GM23338 (cell line): ENCODE measurements at regions not wholly inside any gene's neighbourhood (a gene's known extent, or its start where the extent isn't known, plus 50 kb on each side); places are given as distances from the start of the nearest gene placed in this dataset.
"Not testable (repeated sequence)": the region's sequence is repeated elsewhere in the genome, so short reads cannot be mapped to it uniquely, and the experiment has no call there.

Experiments
- ATAC-seq: fragments of 200-7000 bp; cut with Tn5 transposase; 3 replicates; pipeline ENCODE4 v1.9.1; 2020
- DNase-seq: peaks from one replicate; pipeline ENCODE4 v3.0.0-alpha.2; 2015; ENCODE audit warnings: low spot score
- H2AFZ ChIP-seq: fragments of 200-600 bp; sonication (generic); 2 replicates; pipeline ENCODE4 v1.8.0; 2016; ENCODE audit warnings: antibody characterized with exemption, mild to moderate bottlenecking, moderate library complexity
- H3F3A ChIP-seq: fragments of 200-600 bp; sonication (generic); replicated peaks from 2 replicates; pipeline ENCODE4 v1.8.0; 2017; ENCODE audit warnings: antibody characterized with exemption, mixed run types, low read depth
- H3K27ac ChIP-seq: fragments of 200-600 bp; sonication (generic); 2 replicates; pipeline ENCODE4 v1.6.1; 2016; ENCODE audit warnings: low read depth
- H3K27me3 ChIP-seq: fragments of 200-600 bp; sonication (generic); 2 replicates; pipeline ENCODE4 v1.8.0; 2016; ENCODE audit warnings: mild to moderate bottlenecking, mixed run types, moderate library complexity; ENCODE audit not compliant: insufficient read depth
- H3K36me3 ChIP-seq: fragments of 200-600 bp; sonication (generic); 2 replicates; pipeline ENCODE4 v1.8.0; 2016; ENCODE audit warnings: mild to moderate bottlenecking; ENCODE audit not compliant: insufficient read depth
- H3K4me1 ChIP-seq: fragments of 200-600 bp; sonication (generic); 2 replicates; pipeline ENCODE4 v1.8.0; 2016; ENCODE audit warnings: mild to moderate bottlenecking, moderate library complexity; ENCODE audit not compliant: insufficient read depth
- H3K4me2 ChIP-seq: fragments of 200-600 bp; sonication (generic); 2 replicates; pipeline ENCODE4 v1.7.1; 2017; ENCODE audit warnings: mixed run types
- H3K4me3 ChIP-seq: fragments of 200-600 bp; sonication (generic); 2 replicates; pipeline ENCODE4 v1.6.1; 2016; ENCODE audit warnings: mixed run types
- H3K79me2 ChIP-seq: fragments of 200-600 bp; sonication (generic); replicated peaks from 2 replicates; pipeline ENCODE4 v1.8.0; 2017; ENCODE audit warnings: mild to moderate bottlenecking; ENCODE audit not compliant: insufficient read depth
- H3K9me2 ChIP-seq: fragments of 200-600 bp; sonication (generic); 2 replicates; pipeline ENCODE4 v1.8.0; 2017; ENCODE audit not compliant: insufficient read depth
- H4K20me1 ChIP-seq: fragments of 200-600 bp; sonication (generic); replicated peaks from 2 replicates; pipeline ENCODE4 v1.8.0; 2017; ENCODE audit warnings: mild to moderate bottlenecking; ENCODE audit not compliant: insufficient read depth
- H3K27ac Mint-ChIP-seq: 2 replicates; pipeline ENCODE4 v1.8.0; 2020; ENCODE audit warnings: inconsistent platforms, mild to moderate bottlenecking, moderate library complexity, mixed read lengths
- H3K27me3 Mint-ChIP-seq: 3 replicates; pipeline ENCODE4 v1.8.0; 2022; ENCODE audit warnings: low read depth, mild to moderate bottlenecking, moderate library complexity, mixed read lengths, inconsistent platforms; ENCODE audit not compliant: insufficient read depth, poor library complexity
- H3K36me3 Mint-ChIP-seq: 3 replicates; pipeline ENCODE4 v1.8.0; 2021; ENCODE audit warnings: low read depth, mild to moderate bottlenecking, inconsistent platforms, moderate library complexity, mixed read lengths
- H3K4me1 Mint-ChIP-seq: 3 replicates; pipeline ENCODE4 v1.8.0; 2020; ENCODE audit warnings: mild to moderate bottlenecking, inconsistent platforms, mixed read lengths
- H3K4me3 Mint-ChIP-seq: 3 replicates; pipeline ENCODE4 v1.8.0; 2021; ENCODE audit warnings: moderate library complexity, mild to moderate bottlenecking, inconsistent platforms, mixed read lengths
- H3K9me3 Mint-ChIP-seq: 3 replicates; pipeline ENCODE4 v1.8.0; 2020; ENCODE audit warnings: moderate library complexity, mild to moderate bottlenecking, inconsistent platforms, mixed read lengths
- TF ChIP-seq, protein P1 (sequence below): IDR thresholded peaks from one replicate; pipeline ENCODE4 v1.6.1; 2018; ENCODE audit warnings: antibody characterized with exemption; ENCODE audit not compliant: unreplicated experiment
- TF ChIP-seq, protein P2 (sequence below): fragments of 250-450 bp; sonication (Bioruptor Pico); IDR thresholded peaks from 2 replicates; pipeline ENCODE4 v1.5.0; 2020; ENCODE audit warnings: mild to moderate bottlenecking, moderate library complexity

DNA sequence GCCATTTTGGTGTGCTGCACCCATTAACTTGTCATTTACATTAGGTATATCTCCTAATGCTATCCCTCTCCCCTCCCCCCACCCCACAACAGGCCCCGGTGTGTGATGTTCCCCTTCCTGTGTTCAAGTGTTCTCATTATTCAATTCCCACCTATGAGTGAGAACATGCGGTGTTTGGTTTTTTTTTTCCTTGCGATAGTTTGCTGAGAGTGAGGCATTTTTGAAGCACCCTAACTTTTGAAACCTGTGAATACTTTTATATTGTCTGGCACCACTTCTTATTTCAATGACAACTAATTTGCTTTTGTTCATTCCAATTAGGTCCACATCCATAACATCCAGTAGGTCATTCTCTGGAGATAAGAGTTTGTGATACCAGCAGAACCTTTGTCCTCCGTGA is 244.0 kb upstream of the PTGER4 start:
- H3K9me2 ChIP-seq, H3K79me2 ChIP-seq, H3F3A ChIP-seq, DNase-seq, H3K4me3 Mint-ChIP-seq, H3K36me3 Mint-ChIP-seq, H3K27ac Mint-ChIP-seq, H3K4me3 ChIP-seq, H3K36me3 ChIP-seq, H2AFZ ChIP-seq, H3K4me2 ChIP-seq, ATAC-seq, H3K27me3 Mint-ChIP-seq, H3K27ac ChIP-seq, H3K27me3 ChIP-seq, H3K4me1 ChIP-seq, H4K20me1 ChIP-seq: not testable (repeated sequence)
- peaks cover 16% of the 10 kb centered on the region; the same call in 2 of the 3 replicates for H3K4me1 Mint-ChIP-seq
- peaks cover 18% of the 10 kb centered on the region for H3K9me3 Mint-ChIP-seq

DNA sequence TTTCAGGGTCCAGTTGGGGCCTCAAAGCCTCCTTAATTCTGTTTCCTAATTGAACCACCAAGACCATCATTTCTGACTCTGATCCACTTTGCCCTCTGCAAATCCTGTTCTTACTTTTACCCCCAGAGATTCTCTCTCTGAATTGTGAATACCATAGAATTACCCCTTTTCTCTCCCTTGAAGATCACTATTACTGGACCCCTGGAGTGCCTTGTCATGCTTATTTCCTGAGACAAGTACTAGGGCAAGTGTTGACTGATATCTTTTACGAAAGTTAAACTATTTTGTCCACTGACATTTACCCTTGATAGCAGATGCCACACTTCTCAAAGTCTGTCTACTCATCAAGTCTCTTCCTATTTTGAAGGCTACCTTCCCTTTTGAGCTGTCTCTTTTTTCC is 246.9 kb upstream of the PTGER4 start:
- Histone ChIP-seq H4K20me1 (no peaks in the 10 kb centered on the region), H3K4me1 (0 out of 2 replicates have a peak, but pooled peaks cover 6% of the 10 kb centered on the region), H3K9me2 (peaks cover 10% of the 10 kb centered on the region), H3F3A (no peaks in the 10 kb centered on the region), H3K4me3 (no peak overlapping the region), H3K79me2 (no peaks in the 10 kb centered on the region), H3K27me3 (no peaks in the 10 kb centered on the region), H3K4me2 (no peak overlapping the region), H2AFZ (no peak overlapping the region), H3K36me3 (no peaks in the 10 kb centered on the region), H3K27ac (no peak overlapping the region)
- no peaks in the 10 kb centered on the region for H3K27me3 Mint-ChIP-seq
- H3K36me3 Mint-ChIP-seq, result no peaks in the 10 kb centered on the region
- peaks cover 2% of the 10 kb centered on the region; the same call in 1 of the 3 replicates for H3K9me3 Mint-ChIP-seq
- peak; percentile 41 for DNase-seq
- H3K4me1 Mint-ChIP-seq, result peaks cover 16% of the 10 kb centered on the region; the same call in 2 of the 3 replicates
- H3K4me3 Mint-ChIP-seq, result no peak overlapping the region
- TF ChIP-seq, protein P1, sequence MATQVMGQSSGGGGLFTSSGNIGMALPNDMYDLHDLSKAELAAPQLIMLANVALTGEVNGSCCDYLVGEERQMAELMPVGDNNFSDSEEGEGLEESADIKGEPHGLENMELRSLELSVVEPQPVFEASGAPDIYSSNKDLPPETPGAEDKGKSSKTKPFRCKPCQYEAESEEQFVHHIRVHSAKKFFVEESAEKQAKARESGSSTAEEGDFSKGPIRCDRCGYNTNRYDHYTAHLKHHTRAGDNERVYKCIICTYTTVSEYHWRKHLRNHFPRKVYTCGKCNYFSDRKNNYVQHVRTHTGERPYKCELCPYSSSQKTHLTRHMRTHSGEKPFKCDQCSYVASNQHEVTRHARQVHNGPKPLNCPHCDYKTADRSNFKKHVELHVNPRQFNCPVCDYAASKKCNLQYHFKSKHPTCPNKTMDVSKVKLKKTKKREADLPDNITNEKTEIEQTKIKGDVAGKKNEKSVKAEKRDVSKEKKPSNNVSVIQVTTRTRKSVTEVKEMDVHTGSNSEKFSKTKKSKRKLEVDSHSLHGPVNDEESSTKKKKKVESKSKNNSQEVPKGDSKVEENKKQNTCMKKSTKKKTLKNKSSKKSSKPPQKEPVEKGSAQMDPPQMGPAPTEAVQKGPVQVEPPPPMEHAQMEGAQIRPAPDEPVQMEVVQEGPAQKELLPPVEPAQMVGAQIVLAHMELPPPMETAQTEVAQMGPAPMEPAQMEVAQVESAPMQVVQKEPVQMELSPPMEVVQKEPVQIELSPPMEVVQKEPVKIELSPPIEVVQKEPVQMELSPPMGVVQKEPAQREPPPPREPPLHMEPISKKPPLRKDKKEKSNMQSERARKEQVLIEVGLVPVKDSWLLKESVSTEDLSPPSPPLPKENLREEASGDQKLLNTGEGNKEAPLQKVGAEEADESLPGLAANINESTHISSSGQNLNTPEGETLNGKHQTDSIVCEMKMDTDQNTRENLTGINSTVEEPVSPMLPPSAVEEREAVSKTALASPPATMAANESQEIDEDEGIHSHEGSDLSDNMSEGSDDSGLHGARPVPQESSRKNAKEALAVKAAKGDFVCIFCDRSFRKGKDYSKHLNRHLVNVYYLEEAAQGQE, result no peak
- TF ChIP-seq, protein P2, sequence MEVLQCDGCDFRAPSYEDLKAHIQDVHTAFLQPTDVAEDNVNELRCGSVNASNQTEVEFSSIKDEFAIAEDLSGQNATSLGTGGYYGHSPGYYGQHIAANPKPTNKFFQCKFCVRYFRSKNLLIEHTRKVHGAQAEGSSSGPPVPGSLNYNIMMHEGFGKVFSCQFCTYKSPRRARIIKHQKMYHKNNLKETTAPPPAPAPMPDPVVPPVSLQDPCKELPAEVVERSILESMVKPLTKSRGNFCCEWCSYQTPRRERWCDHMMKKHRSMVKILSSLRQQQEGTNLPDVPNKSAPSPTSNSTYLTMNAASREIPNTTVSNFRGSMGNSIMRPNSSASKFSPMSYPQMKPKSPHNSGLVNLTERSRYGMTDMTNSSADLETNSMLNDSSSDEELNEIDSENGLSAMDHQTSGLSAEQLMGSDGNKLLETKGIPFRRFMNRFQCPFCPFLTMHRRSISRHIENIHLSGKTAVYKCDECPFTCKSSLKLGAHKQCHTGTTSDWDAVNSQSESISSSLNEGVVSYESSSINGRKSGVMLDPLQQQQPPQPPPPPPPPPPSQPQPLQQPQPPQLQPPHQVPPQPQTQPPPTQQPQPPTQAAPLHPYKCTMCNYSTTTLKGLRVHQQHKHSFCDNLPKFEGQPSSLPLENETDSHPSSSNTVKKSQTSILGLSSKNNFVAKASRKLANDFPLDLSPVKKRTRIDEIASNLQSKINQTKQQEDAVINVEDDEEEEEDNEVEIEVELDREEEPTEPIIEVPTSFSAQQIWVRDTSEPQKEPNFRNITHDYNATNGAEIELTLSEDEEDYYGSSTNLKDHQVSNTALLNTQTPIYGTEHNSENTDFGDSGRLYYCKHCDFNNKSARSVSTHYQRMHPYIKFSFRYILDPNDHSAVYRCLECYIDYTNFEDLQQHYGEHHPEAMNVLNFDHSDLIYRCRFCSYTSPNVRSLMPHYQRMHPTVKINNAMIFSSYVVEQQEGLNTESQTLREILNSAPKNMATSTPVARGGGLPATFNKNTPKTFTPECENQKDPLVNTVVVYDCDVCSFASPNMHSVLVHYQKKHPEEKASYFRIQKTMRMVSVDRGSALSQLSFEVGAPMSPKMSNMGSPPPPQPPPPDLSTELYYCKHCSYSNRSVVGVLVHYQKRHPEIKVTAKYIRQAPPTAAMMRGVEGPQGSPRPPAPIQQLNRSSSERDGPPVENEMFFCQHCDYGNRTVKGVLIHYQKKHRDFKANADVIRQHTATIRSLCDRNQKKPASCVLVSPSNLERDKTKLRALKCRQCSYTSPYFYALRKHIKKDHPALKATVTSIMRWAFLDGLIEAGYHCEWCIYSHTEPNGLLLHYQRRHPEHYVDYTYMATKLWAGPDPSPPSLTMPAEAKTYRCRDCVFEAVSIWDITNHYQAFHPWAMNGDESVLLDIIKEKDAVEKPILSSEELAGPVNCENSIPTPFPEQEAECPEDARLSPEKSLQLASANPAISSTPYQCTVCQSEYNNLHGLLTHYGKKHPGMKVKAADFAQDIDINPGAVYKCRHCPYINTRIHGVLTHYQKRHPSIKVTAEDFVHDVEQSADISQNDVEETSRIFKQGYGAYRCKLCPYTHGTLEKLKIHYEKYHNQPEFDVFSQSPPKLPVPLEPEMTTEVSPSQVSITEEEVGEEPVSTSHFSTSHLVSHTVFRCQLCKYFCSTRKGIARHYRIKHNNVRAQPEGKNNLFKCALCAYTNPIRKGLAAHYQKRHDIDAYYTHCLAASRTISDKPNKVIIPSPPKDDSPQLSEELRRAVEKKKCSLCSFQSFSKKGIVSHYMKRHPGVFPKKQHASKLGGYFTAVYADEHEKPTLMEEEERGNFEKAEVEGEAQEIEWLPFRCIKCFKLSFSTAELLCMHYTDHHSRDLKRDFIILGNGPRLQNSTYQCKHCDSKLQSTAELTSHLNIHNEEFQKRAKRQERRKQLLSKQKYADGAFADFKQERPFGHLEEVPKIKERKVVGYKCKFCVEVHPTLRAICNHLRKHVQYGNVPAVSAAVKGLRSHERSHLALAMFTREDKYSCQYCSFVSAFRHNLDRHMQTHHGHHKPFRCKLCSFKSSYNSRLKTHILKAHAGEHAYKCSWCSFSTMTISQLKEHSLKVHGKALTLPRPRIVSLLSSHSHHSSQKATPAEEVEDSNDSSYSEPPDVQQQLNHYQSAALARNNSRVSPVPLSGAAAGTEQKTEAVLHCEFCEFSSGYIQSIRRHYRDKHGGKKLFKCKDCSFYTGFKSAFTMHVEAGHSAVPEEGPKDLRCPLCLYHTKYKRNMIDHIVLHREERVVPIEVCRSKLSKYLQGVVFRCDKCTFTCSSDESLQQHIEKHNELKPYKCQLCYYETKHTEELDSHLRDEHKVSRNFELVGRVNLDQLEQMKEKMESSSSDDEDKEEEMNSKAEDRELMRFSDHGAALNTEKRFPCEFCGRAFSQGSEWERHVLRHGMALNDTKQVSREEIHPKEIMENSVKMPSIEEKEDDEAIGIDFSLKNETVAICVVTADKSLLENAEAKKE (CRISPR knock-in tag), result 0 out of 2 replicates have a peak, but pooled peaks have one; percentile 6
- H3K27ac Mint-ChIP-seq, result no peak overlapping the region; the same call in 1 of the 2 replicates
- peak; percentile 32; the same call in 1 of the 3 replicates for ATAC-seq
